K562 (cell line): ENCODE measurements at regions not wholly inside any gene's neighbourhood (a gene's known extent, or its start where the extent isn't known, plus 50 kb on each side); places are given as distances from the start of the nearest gene placed in this dataset.

Source experiments
- ATAC-seq: fragments of 200-7000 bp; cut with Tn5 transposase; 3 replicates; pipeline ENCODE4 v1.9.1; 2020; ENCODE audit warnings: moderate library complexity
- BruUV-seq: library from RNA; stranded (reverse); fragments of 400-500 nt; replicated peaks from 2 replicates; lab custom pipeline; 2021; lab: Mats Ljungman, UMichigan
- CTCF ChIA-PET: fragments of 300-600 bp; formaldehyde crosslinking; extraction: SDS; loops from one replicate; lab custom pipeline; 2021; ENCODE audit warnings: low intra/inter-chr PET ratio; lab: Yijun Ruan, JAX
- POLR2A ChIA-PET: fragments of 300-600, 350-650 bp; sonication (Branson Sonifier 250); formaldehyde crosslinking; extraction: SDS; loops from one replicate; lab custom pipeline; 2021; ENCODE audit warnings: antibody characterized with exemption, inconsistent platforms; lab: Yijun Ruan, JAX
- DNase-seq, 4 experiments: peaks; one replicate each; pipeline versions ENCODE4 v3.0.0 to v3.0.0-alpha.2; 2011 to 2018; ENCODE audit warnings: low spot score in 3 of 4, mixed read lengths in 3 of 4; ENCODE audit errors: extremely low read depth in 1 of 4
- FAIRE-seq: peaks from 2 replicates; lab custom pipeline; 2011; peaks lifted over from hg19 to GRCh38; lab: Jason Lieb, UNC
- H2AFZ ChIP-seq: 2 replicates; pipeline ENCODE4 v1.6.0; 2011; ENCODE audit warnings: low read depth, low read length, control low read depth, inconsistent platforms
- H3K27ac ChIP-seq: fragments of 200-600 bp; 3 replicates; pipeline ENCODE4 v1.8.0; 2011; ENCODE audit warnings: low read depth, mild to moderate bottlenecking, control low read depth, inconsistent platforms, low read length, moderate library complexity, mixed read lengths; ENCODE audit errors: extremely low read depth
- H3K27me3 ChIP-seq, 2 experiments: fragments of 300-600 bp in 1 of 2; 2 replicates in 1 of 2; 3 replicates in 1 of 2; pipeline versions ENCODE4 v1.6.0 to v1.8.0; 2011; ENCODE audit warnings: inconsistent platforms in 2 of 2, low read length in 2 of 2, mild to moderate bottlenecking in 1 of 2, mixed read lengths in 1 of 2, moderate library complexity in 1 of 2; ENCODE audit not compliant: control insufficient read depth in 2 of 2, insufficient read depth in 2 of 2
- H3K36me3 ChIP-seq: fragments of 300-600 bp; 3 replicates; pipeline ENCODE4 v1.8.0; 2011; ENCODE audit warnings: mild to moderate bottlenecking, low read length, inconsistent platforms; ENCODE audit not compliant: control insufficient read depth, insufficient read depth
- H3K4me1 ChIP-seq, 2 experiments: fragments of 200-600 bp in 1 of 2; replicated peaks in 1 of 2; 2 replicates in 1 of 2; 3 replicates in 1 of 2; pipeline versions ENCODE4 v1.5.1 to v1.8.0; 2011; ENCODE audit warnings: inconsistent platforms in 2 of 2, low read length in 2 of 2, mild to moderate bottlenecking in 1 of 2, mixed read lengths in 1 of 2, moderate library complexity in 1 of 2; ENCODE audit not compliant: control insufficient read depth in 2 of 2, insufficient read depth in 2 of 2
- H3K4me2 ChIP-seq: 2 replicates; pipeline ENCODE4 v1.6.1; 2011; ENCODE audit warnings: low read length, control low read depth, inconsistent platforms, mixed read lengths; ENCODE audit not compliant: insufficient read depth
- H3K4me3 ChIP-seq: fragments of 200-600 bp; sonication (generic), shearing (Covaris generic); 2 replicates; pipeline ENCODE4 v1.5.1; 2016; ENCODE audit warnings: control low read depth, inconsistent platforms
- H3K79me2 ChIP-seq: fragments of 200-600 bp; 3 replicates; pipeline ENCODE4 v1.8.0; 2011; ENCODE audit warnings: low read length, inconsistent platforms; ENCODE audit not compliant: control insufficient read depth, insufficient read depth
- H3K9ac ChIP-seq, 2 experiments: 2 replicates each; pipeline versions ENCODE4 v1.6.0 to v1.6.1; 2011; ENCODE audit warnings: low read depth in 2 of 2, low read length in 2 of 2, control low read depth in 1 of 2, inconsistent platforms in 1 of 2, mild to moderate bottlenecking in 1 of 2, mixed read lengths in 1 of 2; ENCODE audit not compliant: insufficient read depth in 1 of 2
- H3K9me1 ChIP-seq: one replicate; pipeline ENCODE4 v1.6.0; 2011; ENCODE audit warnings: inconsistent platforms, mild to moderate bottlenecking, low read length, moderate library complexity; ENCODE audit not compliant: control insufficient read depth, insufficient read depth
- H3K9me3 ChIP-seq: replicated peaks from 2 replicates; pipeline ENCODE4 v1.5.1; 2011; ENCODE audit warnings: low read depth, low read length, inconsistent platforms; ENCODE audit not compliant: control insufficient read depth, insufficient read depth
- H4K20me1 ChIP-seq: replicated peaks from 2 replicates; pipeline ENCODE4 v1.6.1; 2011; ENCODE audit warnings: low read length, inconsistent platforms, mixed read lengths; ENCODE audit not compliant: control insufficient read depth, insufficient read depth
- FOXM1 ChIP-seq, 2 experiments: fragments of 450-650 bp in 1 of 2; sonication (generic) in 1 of 2; formaldehyde crosslinking in 1 of 2; IDR thresholded peaks; 2 replicates each; pipeline versions ENCODE4 v1.6.1 to v1.9.0; 2017 to 2022; ENCODE audit warnings: low read depth in 2 of 2, mild to moderate bottlenecking in 2 of 2, missing genetic modification reagents in 1 of 2, moderate library complexity in 1 of 2
- NR1H2 ChIP-seq: sonication (generic); formaldehyde crosslinking; IDR thresholded peaks from 2 replicates; pipeline ENCODE4 v1.4.0; 2020; ENCODE audit warnings: mild to moderate bottlenecking, missing genetic modification reagents
- PHB2 ChIP-seq: fragments of 450-650 bp; IDR thresholded peaks from 2 replicates; pipeline ENCODE4 v1.6.1; 2017; ENCODE audit warnings: low read depth
- SAFB ChIP-seq: fragments of 200-400 bp; formaldehyde crosslinking; IDR thresholded peaks from 2 replicates; pipeline ENCODE4 v1.6.1; 2017; ENCODE audit warnings: low read depth, low read length, borderline replicate concordance
- ZNF586 ChIP-seq: fragments of 450-650 bp; formaldehyde crosslinking; conservative IDR thresholded peaks from 2 replicates; pipeline ENCODE4 v1.4.0; 2020; ENCODE audit warnings: mild to moderate bottlenecking, moderate library complexity
- ZNF77 ChIP-seq: fragments of 250-450 bp; sonication (Bioruptor Pico); IDR thresholded peaks from 2 replicates; pipeline ENCODE4 v1.5.0; 2020
- WGBS: fragments of 100-300 bp; shearing (Covaris generic); methylation state at CpG from one replicate; pipeline ENCODE4 v1.1.6; 2016; ENCODE audit warnings: low coverage, mixed read lengths; ENCODE audit not compliant: insufficient coverage; ENCODE audit errors: missing lambda C conversion rate; 5-methylcytosine and 5-hydroxymethylcytosine counted together
- in situ Hi-C: fragments of 300-500 bp; cut with MboI; formaldehyde crosslinking; loops from 4 replicates; pipeline ENCODE4 v1.15.0; 2018; ENCODE audit warnings: inconsistent platforms, mixed read lengths
- intact Hi-C: fragments of 100-400 bp; cut with micrococcal nuclease; formaldehyde crosslinking; loops from 2 replicates; pipeline ENCODE4 v1.14.2; 2022

- no peaks in the 10 kb centered on the region for H3K9me3 ChIP-seq
- no peak overlapping the region for H3K9ac ChIP-seq
- FAIRE-seq, result no peak
- CTCF ChIA-PET, result no interaction called here
- H3K4me1 ChIP-seq, result peaks cover 0 to 32% of the 10 kb centered on the region in 2 experiments; a peak in 3 of 5 replicates
- ATAC-seq, result peak; percentile 32; the same call in 1 of the 3 replicates
- TF ChIP-seq ZNF77 (CRISPR knock-in tag) (no peak), NR1H2 (CRISPR knock-in tag) (no peak), FOXM1 (IDR thresholded peaks at IDR 0.05; ENCODE audit: low read depth) (no peak), FOXM1 (CRISPR knock-in tag; IDR thresholded peaks at IDR 0.05; ENCODE audit: low read depth) (no peak), PHB2 (no peak), ZNF586 (CRISPR knock-in tag) (no peak), SAFB (no peak)
- in situ Hi-C loops (no loop called here), intact Hi-C loops (no loop called here)
- H3K9me1 ChIP-seq, result no peaks in the 10 kb centered on the region
- no peak overlapping the region for H3K4me3 ChIP-seq
- H3K4me2 ChIP-seq, result no peak overlapping the region
- no TSS peak for BruUV-seq
- no peak for DNase-seq
- no peaks in the 10 kb centered on the region for H4K20me1 ChIP-seq
- peaks cover 0 to 11% of the 10 kb centered on the region in 2 experiments; a peak in 3 of 5 replicates for H3K27me3 ChIP-seq
- POLR2A ChIA-PET, result no interaction called here
- H2AFZ ChIP-seq, result no peak overlapping the region
- 32% methylated on average over 21 of the region's 29 CpGs for WGBS
- no peaks in the 10 kb centered on the region for H3K36me3 ChIP-seq
- no peak overlapping the region for H3K27ac ChIP-seq
- H3K79me2 ChIP-seq, result no peaks in the 10 kb centered on the region
These were observed 73.2 kb downstream of the PDGFA start for GRCh38 chr7:446289-446935.
